ENCODE measurements at regions not wholly inside any gene's neighbourhood (a gene's known extent, or its start where the extent isn't known, plus 50 kb on each side); places are given as distances from the start of the nearest gene placed in this dataset.
"Not testable (repeated sequence)": the region's sequence is repeated elsewhere in the genome, so short reads cannot be mapped to it uniquely, and the experiment has no call there.

- TF ChIP-seq CTCF, POLR2A (IDR thresholded peaks at IDR 0.05): not testable (repeated sequence)
Observed at GRCh38 chr3:4921589-4921988, 57.6 kb upstream of the BHLHE40 start.
